ENCODE measurements at regions not wholly inside any gene's neighbourhood (a gene's known extent, or its start where the extent isn't known, plus 50 kb on each side); places are given as distances from the start of the nearest gene placed in this dataset.

DNA sequence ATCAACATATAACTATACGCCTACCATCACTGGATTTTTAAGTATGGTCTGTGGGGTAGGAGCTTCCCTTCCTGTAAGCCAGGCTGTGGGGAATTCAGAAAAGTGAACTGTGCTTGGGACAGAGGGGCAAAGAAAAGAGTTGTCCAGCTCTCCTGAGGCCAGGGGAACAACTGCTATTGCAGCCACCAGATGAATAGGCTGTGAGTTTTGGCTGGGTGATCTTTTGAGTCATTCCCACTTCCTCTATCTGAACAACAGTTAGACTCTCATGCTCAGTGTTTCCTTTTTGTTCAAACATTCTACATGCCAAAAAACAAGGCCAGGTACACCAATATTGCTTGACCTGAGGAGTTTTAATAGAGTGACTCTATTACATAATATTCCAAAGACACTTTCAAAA lies 426.2 kb upstream of the DACH1 start:
- no peak for DNase-seq (ENCODE audit: low read depth)
- no peak overlapping the region for H3K4me3 ChIP-seq (ENCODE audit: low read depth, low read length)
- TF ChIP-seq, protein P1, sequence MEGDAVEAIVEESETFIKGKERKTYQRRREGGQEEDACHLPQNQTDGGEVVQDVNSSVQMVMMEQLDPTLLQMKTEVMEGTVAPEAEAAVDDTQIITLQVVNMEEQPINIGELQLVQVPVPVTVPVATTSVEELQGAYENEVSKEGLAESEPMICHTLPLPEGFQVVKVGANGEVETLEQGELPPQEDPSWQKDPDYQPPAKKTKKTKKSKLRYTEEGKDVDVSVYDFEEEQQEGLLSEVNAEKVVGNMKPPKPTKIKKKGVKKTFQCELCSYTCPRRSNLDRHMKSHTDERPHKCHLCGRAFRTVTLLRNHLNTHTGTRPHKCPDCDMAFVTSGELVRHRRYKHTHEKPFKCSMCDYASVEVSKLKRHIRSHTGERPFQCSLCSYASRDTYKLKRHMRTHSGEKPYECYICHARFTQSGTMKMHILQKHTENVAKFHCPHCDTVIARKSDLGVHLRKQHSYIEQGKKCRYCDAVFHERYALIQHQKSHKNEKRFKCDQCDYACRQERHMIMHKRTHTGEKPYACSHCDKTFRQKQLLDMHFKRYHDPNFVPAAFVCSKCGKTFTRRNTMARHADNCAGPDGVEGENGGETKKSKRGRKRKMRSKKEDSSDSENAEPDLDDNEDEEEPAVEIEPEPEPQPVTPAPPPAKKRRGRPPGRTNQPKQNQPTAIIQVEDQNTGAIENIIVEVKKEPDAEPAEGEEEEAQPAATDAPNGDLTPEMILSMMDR (IDR thresholded peaks at IDR 0.05; ENCODE audit: control insufficient read depth, extremely low read depth, insufficient read depth): no peak

DNA sequence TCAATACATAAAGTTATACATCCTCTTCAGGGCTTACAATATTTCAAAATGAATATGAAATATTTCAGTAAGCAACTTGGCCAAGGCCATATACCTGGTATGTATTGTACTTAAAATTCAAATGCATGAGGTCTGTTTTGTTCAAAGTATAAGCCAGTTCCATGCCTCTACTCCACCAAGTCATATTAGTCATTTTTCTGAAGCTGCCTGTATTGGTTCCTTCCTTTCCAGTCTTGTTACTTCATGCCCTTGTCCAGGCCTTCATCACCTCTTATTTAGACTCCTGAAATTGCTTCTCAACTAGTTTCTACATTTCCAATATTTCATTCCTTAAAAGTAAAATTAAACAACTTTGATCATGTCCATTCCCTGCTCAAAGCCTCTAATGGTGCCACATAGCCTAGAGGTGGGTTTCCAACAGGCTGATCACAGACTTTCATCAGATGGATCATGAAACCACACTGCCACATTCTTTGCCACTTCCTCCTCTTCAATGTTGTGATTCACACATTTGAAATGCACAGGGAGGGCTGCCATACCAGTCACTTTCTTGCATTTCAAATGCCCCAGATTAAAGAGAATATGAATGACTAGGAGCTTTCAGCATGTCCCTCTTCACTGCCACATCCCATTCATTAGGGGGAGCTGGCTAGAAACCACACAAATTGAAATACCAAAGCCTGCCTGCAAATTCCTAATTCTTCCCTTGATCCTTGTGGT lies 424.1 kb upstream of the DACH1 start:
- TF ChIP-seq, protein P1 (IDR thresholded peaks at IDR 0.05; ENCODE audit: control insufficient read depth, extremely low read depth, insufficient read depth): no peak
- DNase-seq (ENCODE audit: low read depth): no peak
- H3K4me3 ChIP-seq (ENCODE audit: low read depth, low read length): no peak overlapping the region

DNA sequence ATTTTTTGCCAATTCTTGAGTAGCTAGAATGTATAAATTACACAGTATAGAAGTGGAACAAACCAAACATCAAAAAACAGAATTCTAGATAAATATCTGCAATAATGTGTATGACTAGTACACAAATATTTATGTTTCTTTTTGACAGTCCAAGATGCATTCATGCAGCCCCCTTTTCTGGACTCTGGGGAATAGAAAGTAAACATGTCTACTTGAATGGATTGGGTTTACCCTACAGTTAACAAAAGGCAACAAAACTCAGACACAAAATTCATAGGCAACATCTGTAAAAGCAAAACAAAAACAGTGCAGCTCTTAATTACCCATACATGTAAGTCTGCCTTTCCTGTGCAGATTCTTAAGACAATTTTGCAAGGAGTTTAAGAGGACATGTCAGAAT lies 419.4 kb upstream of the DACH1 start:
- TF ChIP-seq, protein P1 (IDR thresholded peaks at IDR 0.05; ENCODE audit: control insufficient read depth, extremely low read depth, insufficient read depth): no peak
- H3K4me3 ChIP-seq (ENCODE audit: low read depth, low read length): no peak overlapping the region
- DNase-seq (ENCODE audit: low read depth): no peak

DNA sequence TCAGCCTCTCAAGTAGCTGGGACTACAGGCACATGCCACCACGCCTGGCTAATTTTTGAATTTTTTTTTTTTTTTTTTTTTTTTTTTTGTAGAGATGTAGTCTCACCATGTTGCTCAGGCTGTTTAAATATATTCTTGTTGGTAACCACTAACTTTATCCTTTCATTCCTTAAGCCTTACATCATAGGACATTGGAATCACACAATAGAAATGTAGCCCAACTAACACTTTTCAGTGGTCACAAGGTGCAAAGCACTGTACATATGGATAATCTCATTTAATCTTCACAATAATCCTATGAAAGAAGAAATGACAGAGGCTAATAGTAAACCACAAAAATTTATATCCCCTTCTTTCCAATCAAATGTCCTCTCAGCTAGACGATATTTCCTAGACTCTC lies 417.8 kb upstream of the DACH1 start:
- no peak overlapping the region for H3K4me3 ChIP-seq (ENCODE audit: low read depth, low read length)
- TF ChIP-seq, protein P1 (IDR thresholded peaks at IDR 0.05; ENCODE audit: control insufficient read depth, extremely low read depth, insufficient read depth): no peak
- no peak for DNase-seq (ENCODE audit: low read depth)

DNA sequence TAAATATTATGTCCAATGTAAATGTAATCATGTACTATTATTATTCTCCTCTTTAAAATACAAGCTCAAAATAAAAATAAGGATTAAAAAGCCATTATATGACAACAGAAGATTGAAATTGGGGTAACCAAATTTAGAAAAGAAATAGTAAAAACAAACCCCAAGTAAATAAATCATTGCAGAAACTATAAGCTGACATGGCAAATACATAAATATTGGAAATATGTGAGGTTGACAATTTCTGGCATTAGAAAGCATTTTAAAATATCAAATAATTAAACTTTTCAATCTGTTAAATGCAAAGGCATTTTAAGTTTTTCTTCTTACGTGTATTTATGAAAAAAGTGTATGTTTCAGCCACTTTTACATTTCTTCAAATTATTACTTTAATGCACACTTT lies 394.7 kb upstream of the DACH1 start:
- no peak overlapping the region for H3K4me3 ChIP-seq (ENCODE audit: low read depth, low read length)
- TF ChIP-seq, protein P1 (IDR thresholded peaks at IDR 0.05; ENCODE audit: control insufficient read depth, extremely low read depth, insufficient read depth): no peak
- no peak for DNase-seq (ENCODE audit: low read depth)

DNA sequence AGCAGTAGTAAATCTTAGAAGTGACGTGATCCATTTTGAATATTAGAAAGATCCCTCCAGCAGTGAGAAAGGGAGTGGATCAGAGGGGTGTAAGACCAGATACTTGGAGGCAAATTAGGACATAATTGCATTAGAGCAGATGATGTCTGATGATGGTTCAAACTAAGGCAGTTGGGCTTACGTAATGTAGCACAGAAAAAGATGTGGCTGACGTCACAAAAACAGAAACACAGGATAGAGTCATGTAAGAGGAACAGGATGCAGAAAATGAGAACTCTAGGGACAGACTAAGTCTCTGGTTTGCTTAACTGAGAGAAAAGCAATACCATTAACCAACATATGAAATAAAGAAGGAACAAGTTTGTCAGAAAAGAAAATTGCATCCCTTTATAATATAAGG lies 392.5 kb upstream of the DACH1 start:
- TF ChIP-seq, protein P1 (IDR thresholded peaks at IDR 0.05; ENCODE audit: control insufficient read depth, extremely low read depth, insufficient read depth): no peak
- H3K4me3 ChIP-seq (ENCODE audit: low read depth, low read length): no peak overlapping the region
- DNase-seq (ENCODE audit: low read depth): no peak

Data from LNCaP clone FGC (cell line).